ENCODE measurements at regions not wholly inside any gene's neighbourhood (a gene's known extent, or its start where the extent isn't known, plus 50 kb on each side); places are given as distances from the start of the nearest gene placed in this dataset.

GRCh38 chr14:100639280-100639679 is 52.1 kb upstream of the BEGAIN start:
- H3K9ac ChIP-seq (ENCODE audit: extremely low read depth, insufficient read length, low read length), result no peak overlapping the region

More at GRCh38 chr14:100639280-100639679, 52.1 kb upstream of the BEGAIN start:
- H3K27ac Mint-ChIP-seq, result peak overlapping the region in 2 of 3 experiments; percentile 37 to 66; a peak in 2 of 7 replicates
- no peak overlapping the region for H4K5ac ChIP-seq (ENCODE audit: insufficient read length, low read depth, low read length)
- H3K79me2 ChIP-seq (ENCODE audit: insufficient read depth, low read length), result no peaks in the 10 kb centered on the region
- H2BK120ac ChIP-seq (ENCODE audit: low read depth, low read length, poor library complexity, severe bottlenecking), result no peak overlapping the region
- no peak overlapping the region for H3K56ac ChIP-seq (ENCODE audit: insufficient read length, low read depth, low read length)
- peaks cover 3% of the 10 kb centered on the region for H4K20me1 ChIP-seq (ENCODE audit: control insufficient read depth, insufficient read depth, insufficient read length)
- no peak overlapping the region for H3T11ph ChIP-seq (ENCODE audit: low read length)
- no peaks in the 10 kb centered on the region for H3K4me1 ChIP-seq (ENCODE audit: insufficient read depth, low read length)
- H3K27ac ChIP-seq (ENCODE audit: insufficient read length, low read depth, low read length), result no peak overlapping the region
- H2AFZ ChIP-seq (ENCODE audit: low read length), result no peak overlapping the region
- no peak overlapping the region for H2BK5ac ChIP-seq (ENCODE audit: insufficient read length, low read length)
- H3K23me2 ChIP-seq (ENCODE audit: insufficient read length, low read depth, low read length, poor library complexity, severe bottlenecking), result no peaks in the 10 kb centered on the region
- no peaks in the 10 kb centered on the region for H3K27me3 ChIP-seq (ENCODE audit: insufficient read depth, low read length)
- no peaks in the 10 kb centered on the region for H3K36me3 Mint-ChIP-seq (ENCODE audit: insufficient read depth in 1 of 3, low read depth in 3 of 3)
- H2BK12ac ChIP-seq (ENCODE audit: insufficient read length, low read depth, low read length), result no peak overlapping the region
- H3K14ac ChIP-seq (ENCODE audit: insufficient read depth, low read length), result 0 out of 2 replicates have a peak overlapping the region, but pooled peaks have one; percentile 6
- no peak overlapping the region for H3K4ac ChIP-seq (ENCODE audit: low read depth, low read length)
- H2AK5ac ChIP-seq (ENCODE audit: insufficient read length, low read length), result no peak overlapping the region
- no CpG with 5 or more reads among the region's 6 CpGs for WGBS (ENCODE audit: extremely low coverage, insufficient read length, low lambda C conversion rate)
- no peak overlapping the region for H4K8ac ChIP-seq (replicated peaks; ENCODE audit: insufficient read length, low read depth, low read length)
- H3K79me1 ChIP-seq (ENCODE audit: insufficient read depth, low read depth, low read length, poor library complexity, severe bottlenecking), result no peaks in the 10 kb centered on the region
- no peak overlapping the region for H2BK20ac ChIP-seq (ENCODE audit: low read depth, low read length, poor library complexity, severe bottlenecking)
- TF ChIP-seq, protein P1, sequence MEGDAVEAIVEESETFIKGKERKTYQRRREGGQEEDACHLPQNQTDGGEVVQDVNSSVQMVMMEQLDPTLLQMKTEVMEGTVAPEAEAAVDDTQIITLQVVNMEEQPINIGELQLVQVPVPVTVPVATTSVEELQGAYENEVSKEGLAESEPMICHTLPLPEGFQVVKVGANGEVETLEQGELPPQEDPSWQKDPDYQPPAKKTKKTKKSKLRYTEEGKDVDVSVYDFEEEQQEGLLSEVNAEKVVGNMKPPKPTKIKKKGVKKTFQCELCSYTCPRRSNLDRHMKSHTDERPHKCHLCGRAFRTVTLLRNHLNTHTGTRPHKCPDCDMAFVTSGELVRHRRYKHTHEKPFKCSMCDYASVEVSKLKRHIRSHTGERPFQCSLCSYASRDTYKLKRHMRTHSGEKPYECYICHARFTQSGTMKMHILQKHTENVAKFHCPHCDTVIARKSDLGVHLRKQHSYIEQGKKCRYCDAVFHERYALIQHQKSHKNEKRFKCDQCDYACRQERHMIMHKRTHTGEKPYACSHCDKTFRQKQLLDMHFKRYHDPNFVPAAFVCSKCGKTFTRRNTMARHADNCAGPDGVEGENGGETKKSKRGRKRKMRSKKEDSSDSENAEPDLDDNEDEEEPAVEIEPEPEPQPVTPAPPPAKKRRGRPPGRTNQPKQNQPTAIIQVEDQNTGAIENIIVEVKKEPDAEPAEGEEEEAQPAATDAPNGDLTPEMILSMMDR (conservative IDR thresholded peaks at IDR 0.05), result no peak
- no peak overlapping the region for H3K23ac ChIP-seq (ENCODE audit: insufficient read length, low read depth, low read length)
- no peak overlapping the region for H4K91ac ChIP-seq (ENCODE audit: insufficient read length, low read depth, low read length)
- peaks cover 2 to 15% of the 10 kb centered on the region in 2 experiments for H3K4me1 Mint-ChIP-seq
- no peak overlapping the region for H3K4me2 ChIP-seq (ENCODE audit: insufficient read depth, insufficient read length, low read length)
- no peak overlapping the region for H3K18ac ChIP-seq (ENCODE audit: insufficient read length, low read depth, low read length)
- H2BK15ac ChIP-seq (ENCODE audit: low read depth, low read length), result no peak overlapping the region
- no peak for DNase-seq
- no peaks in the 10 kb centered on the region for H3K9me3 Mint-ChIP-seq
- no peak overlapping the region for H3K4me3 Mint-ChIP-seq
- H3K27me3 Mint-ChIP-seq (ENCODE audit: low read depth), result peaks cover 7% of the 10 kb centered on the region
- no peaks in the 10 kb centered on the region for H3K9me3 ChIP-seq (ENCODE audit: control insufficient read depth, low read depth, low read length)

Data from H9 (cell line).